Trophoblast cell (in vitro differentiated cells and primary cell): ENCODE measurements at regions not wholly inside any gene's neighbourhood (a gene's known extent, or its start where the extent isn't known, plus 50 kb on each side); places are given as distances from the start of the nearest gene placed in this dataset.

Experiments
- DNase-seq, 2 donors: peaks; one replicate each; pipeline ENCODE4 v3.0.0-alpha.2; 2016
- H2AFZ ChIP-seq: 2 replicates; pipeline ENCODE4 v1.6.1; 2013; ENCODE audit warnings: low read length, moderate library complexity, mild to moderate bottlenecking; ENCODE audit not compliant: insufficient read depth, poor library complexity
- H2AK5ac ChIP-seq: 2 replicates; pipeline ENCODE4 v1.6.1; 2013; ENCODE audit warnings: mild to moderate bottlenecking, low read length
- H2BK120ac ChIP-seq: 2 replicates; pipeline ENCODE4 v1.6.1; 2013; ENCODE audit warnings: low read length, mild to moderate bottlenecking, moderate library complexity; ENCODE audit not compliant: insufficient read depth, poor library complexity
- H2BK12ac ChIP-seq: 2 replicates; pipeline ENCODE4 v1.6.1; 2013; ENCODE audit warnings: mild to moderate bottlenecking, low read length, moderate library complexity
- H2BK5ac ChIP-seq: 2 replicates; pipeline ENCODE4 v1.6.1; 2013; ENCODE audit warnings: low read length, low read depth, moderate library complexity, mild to moderate bottlenecking; ENCODE audit not compliant: poor library complexity
- H3K14ac ChIP-seq: 2 replicates; pipeline ENCODE4 v1.6.1; 2013; ENCODE audit warnings: mild to moderate bottlenecking, low read length
- H3K18ac ChIP-seq: 2 replicates; pipeline ENCODE4 v1.6.1; 2013; ENCODE audit warnings: mild to moderate bottlenecking, low read length
- H3K23ac ChIP-seq: 2 replicates; pipeline ENCODE4 v1.6.1; 2013; ENCODE audit warnings: low read length
- H3K27ac ChIP-seq: 2 replicates; pipeline ENCODE4 v1.5.1; 2013; ENCODE audit warnings: low read depth, mild to moderate bottlenecking, inconsistent platforms, low read length, moderate library complexity
- H3K27me3 ChIP-seq: 2 replicates; pipeline ENCODE4 v1.6.1; 2013; ENCODE audit warnings: inconsistent platforms, mild to moderate bottlenecking, low read length, moderate library complexity; ENCODE audit not compliant: insufficient read depth
- H3K36me3 ChIP-seq, 2 experiments: 1 replicate in 1 of 2; 2 replicates in 1 of 2; pipeline ENCODE4 v1.6.1; 2013; ENCODE audit warnings: low read length in 2 of 2, mild to moderate bottlenecking in 2 of 2, moderate library complexity in 1 of 2; ENCODE audit not compliant: insufficient read depth in 2 of 2, control insufficient read depth in 1 of 2
- H3K4ac ChIP-seq: 2 replicates; pipeline ENCODE4 v1.6.1; 2013; ENCODE audit warnings: low read depth, mild to moderate bottlenecking, low read length, moderate library complexity
- H3K4me1 ChIP-seq, 2 experiments: 1 replicate in 1 of 2; 2 replicates in 1 of 2; pipeline ENCODE4 v1.6.1; 2013; ENCODE audit warnings: low read length in 2 of 2, mild to moderate bottlenecking in 2 of 2, moderate library complexity in 1 of 2; ENCODE audit not compliant: insufficient read depth in 2 of 2, control insufficient read depth in 1 of 2
- H3K4me2 ChIP-seq: 2 replicates; pipeline ENCODE4 v1.6.1; 2013; ENCODE audit warnings: inconsistent platforms, mild to moderate bottlenecking, low read length, moderate library complexity
- H3K4me3 ChIP-seq: 2 replicates; pipeline ENCODE4 v1.5.1; 2013; ENCODE audit warnings: mild to moderate bottlenecking, low read depth, low read length, inconsistent platforms
- H3K79me1 ChIP-seq: one replicate; pipeline ENCODE4 v1.6.1; 2013; ENCODE audit warnings: low read length
- H3K79me2 ChIP-seq: 2 replicates; pipeline ENCODE4 v1.6.1; 2013; ENCODE audit warnings: low read length, mild to moderate bottlenecking; ENCODE audit not compliant: control insufficient read depth, insufficient read depth, poor library complexity
- H3K9ac ChIP-seq: 2 replicates; pipeline ENCODE4 v1.6.1; 2013; ENCODE audit warnings: mild to moderate bottlenecking, low read length
- H3K9me3 ChIP-seq: 2 replicates; pipeline ENCODE4 v1.6.1; 2013; ENCODE audit warnings: low read depth, mild to moderate bottlenecking, control low read depth, inconsistent platforms, low read length; ENCODE audit not compliant: insufficient read depth
- H4K12ac ChIP-seq: 2 replicates; pipeline ENCODE4 v1.6.1; 2013; ENCODE audit warnings: low read depth, mild to moderate bottlenecking, low read length, moderate library complexity
- H4K8ac ChIP-seq: 2 replicates; pipeline ENCODE4 v1.6.1; 2013; ENCODE audit warnings: low read depth, mild to moderate bottlenecking, low read length, moderate library complexity
- H4K91ac ChIP-seq: one replicate; pipeline ENCODE4 v1.6.1; 2013; ENCODE audit warnings: low read depth, mild to moderate bottlenecking, low read length, moderate library complexity
- WGBS: extraction: QIAGEN DNeasy Blood & Tissue Kit; methylation state at CpG from one replicate; pipeline ENCODE4 v1.1.7; 2013; ENCODE audit warnings: missing lambda C conversion rate; ENCODE audit not compliant: insufficient read length, insufficient coverage; ENCODE audit errors: extremely low coverage; 5-methylcytosine and 5-hydroxymethylcytosine counted together

GRCh38 chr5:74044936-74045335 is 418.9 kb downstream of the ARHGEF28 start:
- no peaks in the 10 kb centered on the region for H3K36me3 ChIP-seq
- H4K8ac ChIP-seq, result no peak overlapping the region
- no peak overlapping the region for H3K14ac ChIP-seq
- no peak overlapping the region for H2AK5ac ChIP-seq
- DNase-seq, result no peak
- H3K4ac ChIP-seq, result no peak overlapping the region
- H3K4me2 ChIP-seq, result no peak overlapping the region
- no peak overlapping the region for H3K9ac ChIP-seq
- H2BK12ac ChIP-seq, result no peak overlapping the region
- H2AFZ ChIP-seq, result no peak overlapping the region
- H3K27me3 ChIP-seq, result no peaks in the 10 kb centered on the region
- WGBS, result no CpG with 5 or more reads among the region's 5 CpGs
- no peak overlapping the region for H2BK120ac ChIP-seq
- H3K4me1 ChIP-seq, result peaks cover 3 to 4% of the 10 kb centered on the region in 2 experiments
- no peak overlapping the region for H4K12ac ChIP-seq
- H3K79me1 ChIP-seq, result no peaks in the 10 kb centered on the region
- H3K27ac ChIP-seq, result no peak overlapping the region
- no peaks in the 10 kb centered on the region for H3K79me2 ChIP-seq
- H4K91ac ChIP-seq, result no peak overlapping the region
- no peak overlapping the region for H3K23ac ChIP-seq
- no peak overlapping the region for H3K4me3 ChIP-seq
- no peak overlapping the region for H3K18ac ChIP-seq
- no peak overlapping the region for H2BK5ac ChIP-seq
- H3K9me3 ChIP-seq, result no peaks in the 10 kb centered on the region

GRCh38 chr5:74042959-74043358 is 417.0 kb downstream of the ARHGEF28 start:
- H4K91ac ChIP-seq, result peak overlapping the region; percentile 39
- H3K14ac ChIP-seq, result no peak overlapping the region
- no peak overlapping the region for H3K4me3 ChIP-seq
- peaks cover 3 to 4% of the 10 kb centered on the region in 2 experiments for H3K4me1 ChIP-seq
- no peaks in the 10 kb centered on the region for H3K9me3 ChIP-seq
- no peak overlapping the region for H2AFZ ChIP-seq
- no peak overlapping the region for H3K23ac ChIP-seq
- H3K27me3 ChIP-seq, result no peaks in the 10 kb centered on the region
- no peak overlapping the region for H2BK5ac ChIP-seq
- H3K4me2 ChIP-seq, result no peak overlapping the region
- no peak overlapping the region for H4K12ac ChIP-seq
- no peaks in the 10 kb centered on the region for H3K36me3 ChIP-seq
- H4K8ac ChIP-seq, result no peak overlapping the region
- no peak overlapping the region for H3K4ac ChIP-seq
- no peaks in the 10 kb centered on the region for H3K79me2 ChIP-seq
- H2AK5ac ChIP-seq, result no peak overlapping the region
- no CpG with 5 or more reads among the region's 4 CpGs for WGBS
- DNase-seq, result peak in 1 of 2 donors; percentile 64
- no peak overlapping the region for H3K9ac ChIP-seq
- no peak overlapping the region for H2BK120ac ChIP-seq
- H3K79me1 ChIP-seq, result peaks cover 1% of the 10 kb centered on the region
- H3K27ac ChIP-seq, result no peak overlapping the region
- no peak overlapping the region for H3K18ac ChIP-seq
- H2BK12ac ChIP-seq, result peak overlapping the region; percentile 37

- no peak overlapping the region for H3K14ac ChIP-seq
These were observed 416.6 kb downstream of the ARHGEF28 start for GRCh38 chr5:74042559-74042958.

GRCh38 chr5:74041913-74042312 is 415.9 kb downstream of the ARHGEF28 start:
- H3K4ac ChIP-seq, result no peak overlapping the region
- no peak overlapping the region for H2AFZ ChIP-seq
- no peak overlapping the region for H3K18ac ChIP-seq
- no peak overlapping the region for H2BK12ac ChIP-seq
- H3K79me1 ChIP-seq, result peaks cover 1% of the 10 kb centered on the region
- no peaks in the 10 kb centered on the region for H3K36me3 ChIP-seq
- no peak overlapping the region for H3K14ac ChIP-seq
- no peak overlapping the region for H4K12ac ChIP-seq
- H3K4me1 ChIP-seq, result peaks cover 3 to 4% of the 10 kb centered on the region in 2 experiments
- no peak overlapping the region for H2BK120ac ChIP-seq
- no peaks in the 10 kb centered on the region for H3K9me3 ChIP-seq
- no peak overlapping the region for H2BK5ac ChIP-seq
- H4K8ac ChIP-seq, result no peak overlapping the region
- H3K4me2 ChIP-seq, result no peak overlapping the region
- no peak overlapping the region for H3K9ac ChIP-seq
- H3K27me3 ChIP-seq, result no peaks in the 10 kb centered on the region
- DNase-seq, result no peak
- no peak overlapping the region for H3K27ac ChIP-seq
- H3K4me3 ChIP-seq, result no peak overlapping the region
- no peaks in the 10 kb centered on the region for H3K79me2 ChIP-seq
- no peak overlapping the region for H4K91ac ChIP-seq
- H2AK5ac ChIP-seq, result no peak overlapping the region
- no peak overlapping the region for H3K23ac ChIP-seq

More at GRCh38 chr5:74042559-74042958, 416.6 kb downstream of the ARHGEF28 start:
- H2BK12ac ChIP-seq, result peak overlapping the region; percentile 37
- H3K4me2 ChIP-seq, result no peak overlapping the region
- no peaks in the 10 kb centered on the region for H3K36me3 ChIP-seq
- H3K4me3 ChIP-seq, result no peak overlapping the region
- no peak for DNase-seq
- peaks cover 1% of the 10 kb centered on the region for H3K79me1 ChIP-seq
- H3K4ac ChIP-seq, result no peak overlapping the region
- H3K79me2 ChIP-seq, result no peaks in the 10 kb centered on the region
- no peak overlapping the region for H2AK5ac ChIP-seq
- no peak overlapping the region for H3K27ac ChIP-seq
- peak overlapping the region; percentile 39 for H4K91ac ChIP-seq
- no peak overlapping the region for H2BK120ac ChIP-seq
- no peak overlapping the region for H3K18ac ChIP-seq
- H3K4me1 ChIP-seq, result peaks cover 3 to 4% of the 10 kb centered on the region in 2 experiments
- no peak overlapping the region for H4K8ac ChIP-seq
- no peak overlapping the region for H2AFZ ChIP-seq
- H3K9me3 ChIP-seq, result no peaks in the 10 kb centered on the region
- no peak overlapping the region for H2BK5ac ChIP-seq
- no peak overlapping the region for H3K23ac ChIP-seq
- no peak overlapping the region for H3K9ac ChIP-seq
- no peaks in the 10 kb centered on the region for H3K27me3 ChIP-seq
- no peak overlapping the region for H4K12ac ChIP-seq
- WGBS, result no CpG with 5 or more reads among the region's 7 CpGs
